Lung (tissue), 11 donors: ENCODE measurements at regions not wholly inside any gene's neighbourhood (a gene's known extent, or its start where the extent isn't known, plus 50 kb on each side); places are given as distances from the start of the nearest gene placed in this dataset.

Source experiments
- ATAC-seq: fragments of 200-7000 bp; cut with Tn5 transposase; one replicate; pipeline ENCODE4 v1.9.1; 2020; ENCODE audit warnings: moderate number of reproducible peaks; ENCODE audit not compliant: insufficient read depth, low FRiP score
- DNase-seq, 3 donors: peaks; one replicate each; pipeline ENCODE4 v3.0.0-alpha.2; 2013 to 2017
- H3K27ac ChIP-seq, 2 donors: one replicate each; pipeline ENCODE4 v1.5.1; 2013; ENCODE audit warnings: mild to moderate bottlenecking in 2 of 2, moderate library complexity in 2 of 2, control low read depth in 1 of 2, inconsistent platforms in 1 of 2, low read depth in 1 of 2, low read length in 1 of 2
- H3K27me3 ChIP-seq, 3 donors: one replicate each; pipeline ENCODE4 v1.5.1; 2013; ENCODE audit warnings: low read length in 2 of 3; ENCODE audit not compliant: control insufficient read depth in 3 of 3, insufficient read depth in 3 of 3
- H3K36me3 ChIP-seq, 4 donors: one replicate each; pipeline ENCODE4 v1.5.1; 2013; ENCODE audit warnings: low read length in 4 of 4, mild to moderate bottlenecking in 1 of 4, moderate library complexity in 1 of 4; ENCODE audit not compliant: control insufficient read depth in 4 of 4, insufficient read depth in 4 of 4
- H3K4me1 ChIP-seq, 5 donors: one replicate each; pipeline ENCODE4 v1.5.1; 2013; ENCODE audit warnings: low read length in 5 of 5, mild to moderate bottlenecking in 2 of 5, moderate library complexity in 1 of 5; ENCODE audit not compliant: control insufficient read depth in 5 of 5, insufficient read depth in 5 of 5
- H3K4me3 ChIP-seq: one replicate; pipeline ENCODE4 v1.5.1; 2013; ENCODE audit warnings: mild to moderate bottlenecking, control low read depth, moderate library complexity
- H3K9ac ChIP-seq, 2 donors: one replicate each; pipeline ENCODE4 v1.5.1; 2013; ENCODE audit warnings: low read length in 2 of 2, control low read depth in 1 of 2; ENCODE audit not compliant: insufficient read depth in 1 of 2
- H3K9me3 ChIP-seq, 4 donors: one replicate each; pipeline ENCODE4 v1.5.1; 2013; ENCODE audit warnings: low read length in 3 of 4, mild to moderate bottlenecking in 1 of 4, moderate library complexity in 1 of 4; ENCODE audit not compliant: control insufficient read depth in 4 of 4, insufficient read depth in 3 of 4
- CTCF ChIP-seq: IDR thresholded peaks from 2 replicates; pipeline ENCODE4 v1.5.1; 2012; ENCODE audit warnings: mild to moderate bottlenecking; ENCODE audit errors: control extremely low read depth, extremely low read depth
- WGBS, 2 donors: extraction: QIAGEN DNeasy Blood & Tissue Kit; methylation state at CpG; one replicate each; pipeline ENCODE4 v1.1.7; 2013; 5-methylcytosine and 5-hydroxymethylcytosine counted together
- donor health status: control.
- donor health status: control.
- donor health status: Bipolar disorder and iron deficiency.
- donor health status: healthy.
- donor health status: DM: yes; HTN: yes; CAD: no.

- H3K9me3 ChIP-seq, result peaks cover 0 to 2% (median 0%) of the 10 kb centered on the region in 4 donors
- no peak for TF ChIP-seq CTCF
- ATAC-seq (no peak), DNase-seq (no peak)
- peaks cover 0 to 4% (median 0%) of the 10 kb centered on the region in 5 donors for H3K4me1 ChIP-seq
- H3K36me3 ChIP-seq, result no peaks in the 10 kb centered on the region
- no peak overlapping the region for H3K4me3 ChIP-seq
- H3K27ac ChIP-seq, result no peak overlapping the region
- no peaks in the 10 kb centered on the region for H3K27me3 ChIP-seq
- H3K9ac ChIP-seq, result no peak overlapping the region
These were observed 233.0 kb upstream of the NFIA start for GRCh38 chr1:60849401-60849800.

GRCh38 chr1:60848583-60849188 lies 233.7 kb upstream of the NFIA start:
- ATAC-seq, result no peak
- Histone ChIP-seq H3K27me3 (no peaks in the 10 kb centered on the region), H3K9ac (no peak overlapping the region), H3K4me1 (peaks cover 0 to 4% (median 0%) of the 10 kb centered on the region in 5 donors), H3K4me3 (no peak overlapping the region), H3K9me3 (peaks cover 0 to 2% (median 0%) of the 10 kb centered on the region in 4 donors), H3K27ac (no peak overlapping the region), H3K36me3 (no peaks in the 10 kb centered on the region)
- 11 to 16% methylated on average over 1 of the region's 1 CpG for WGBS, 2 donors
- no peak for TF ChIP-seq CTCF
- DNase-seq, result no peak

GRCh38 chr1:60847855-60848582 lies 234.3 kb upstream of the NFIA start:
- ATAC-seq, result no peak
- no peaks in the 10 kb centered on the region for H3K27me3 ChIP-seq
- no peaks in the 10 kb centered on the region for H3K4me1 ChIP-seq
- no peaks in the 10 kb centered on the region for H3K36me3 ChIP-seq
- 92 to 96% methylated on average over 4 of the region's 4 CpGs for WGBS, 2 donors
- H3K27ac ChIP-seq, result no peak overlapping the region
- no peak overlapping the region for H3K4me3 ChIP-seq
- TF ChIP-seq CTCF, result no peak
- DNase-seq, result no peak
- H3K9ac ChIP-seq, result no peak overlapping the region
- H3K9me3 ChIP-seq, result peaks cover 0 to 2% (median 0%) of the 10 kb centered on the region in 4 donors
